AG04449 (cell line): ENCODE measurements at regions not wholly inside any gene's neighbourhood (a gene's known extent, or its start where the extent isn't known, plus 50 kb on each side); places are given as distances from the start of the nearest gene placed in this dataset.

Experiments used
- CTCF ChIA-PET: fragments of 350-600 bp; formaldehyde crosslinking; extraction: SDS; loops from one replicate; lab custom pipeline; 2021; ENCODE audit warnings: antibody characterized with exemption; lab: Yijun Ruan, JAX
- POLR2A ChIA-PET: fragments of 400-600, 350-600 bp; formaldehyde crosslinking; extraction: SDS; loops from one replicate; lab custom pipeline; 2020; ENCODE audit warnings: antibody characterized with exemption, inconsistent platforms; lab: Yijun Ruan, JAX
- DNase-seq: peaks from one replicate; pipeline ENCODE4 v3.0.0-alpha.2; 2010; ENCODE audit warnings: low read depth, low spot score
- H3K4me3 ChIP-seq: 2 replicates; pipeline ENCODE4 v1.5.1; 2011; ENCODE audit warnings: low read depth, mild to moderate bottlenecking, control low read depth, low read length
- CTCF ChIP-seq: IDR thresholded peaks from one replicate; pipeline ENCODE4 v1.5.1; 2011; ENCODE audit warnings: mild to moderate bottlenecking, moderate library complexity, low read length, control low read depth, inconsistent platforms; ENCODE audit not compliant: insufficient read depth; ENCODE audit errors: missing control alignments

- no peak overlapping the region for H3K4me3 ChIP-seq
- TF ChIP-seq CTCF = no peak
- POLR2A ChIA-PET = no interaction called here
- CTCF ChIA-PET = no interaction called here
- DNase-seq = no peak
Measured at GRCh38 chrX:55167901-55168300, 52.2 kb upstream of the PAGE5 start.

DNA sequence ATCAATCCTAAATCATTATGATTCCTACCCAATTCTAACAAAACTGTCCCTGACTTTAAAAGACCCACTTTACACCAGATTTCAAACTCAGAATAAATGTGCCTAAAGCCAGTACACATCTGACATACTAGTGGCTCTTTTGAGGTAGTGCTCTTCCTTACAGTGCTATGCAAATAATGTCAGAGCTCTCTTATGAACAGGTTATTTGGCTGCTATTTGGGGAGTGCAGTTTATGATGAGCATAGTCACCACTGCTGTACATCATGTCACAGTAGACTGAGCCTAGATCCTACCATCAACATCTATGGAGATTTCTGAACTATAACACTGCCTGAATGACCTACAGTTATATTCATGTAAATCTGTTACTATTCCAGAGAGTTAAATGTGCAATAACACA lies 50.4 kb upstream of the PAGE5 start:
- no peak for DNase-seq
- no peak for TF ChIP-seq CTCF
- ChIA-PET CTCF (interaction anchor here (0.6 kb wide), 1 partner anchor 10 kb away, joined by 3 read pairs; no protein-coding TSS in a partner anchor), POLR2A (no interaction called here)
- H3K4me3 ChIP-seq = no peak overlapping the region
